Mesothelial cell of epicardium (in vitro differentiated cells): ENCODE measurements at regions not wholly inside any gene's neighbourhood (a gene's known extent, or its start where the extent isn't known, plus 50 kb on each side); places are given as distances from the start of the nearest gene placed in this dataset.

ENCODE experiments used
- DNase-seq, 2 experiments: peaks; one replicate each; pipeline ENCODE4 v3.0.0; 2021; ENCODE audit warnings: low spot score in 2 of 2; ENCODE audit not compliant: unreplicated experiment in 2 of 2
- H3K27ac Mint-ChIP-seq: 2 replicates; pipeline ENCODE4 v1.8.0; 2021; ENCODE audit warnings: mixed read lengths
- H3K27me3 Mint-ChIP-seq: 2 replicates; pipeline ENCODE4 v1.8.0; 2021; ENCODE audit warnings: low read depth, mixed read lengths
- H3K36me3 Mint-ChIP-seq: 2 replicates; pipeline ENCODE4 v1.8.0; 2021; ENCODE audit warnings: mixed read lengths
- H3K4me1 Mint-ChIP-seq: 2 replicates; pipeline ENCODE4 v1.8.0; 2021; ENCODE audit warnings: mixed read lengths
- H3K4me3 Mint-ChIP-seq: 2 replicates; pipeline ENCODE4 v1.8.0; 2021; ENCODE audit warnings: mild to moderate bottlenecking, moderate library complexity, mixed read lengths
- H3K9me3 Mint-ChIP-seq: 2 replicates; pipeline ENCODE4 v1.8.0; 2021; ENCODE audit warnings: mixed read lengths
- TF ChIP-seq, protein P1 (sequence below): fragments of 200-600 bp; sonication (generic); IDR thresholded peaks from one replicate; pipeline ENCODE4 v1.5.0; 2021; ENCODE audit warnings: antibody characterized with exemption; ENCODE audit not compliant: unreplicated experiment

DNA sequence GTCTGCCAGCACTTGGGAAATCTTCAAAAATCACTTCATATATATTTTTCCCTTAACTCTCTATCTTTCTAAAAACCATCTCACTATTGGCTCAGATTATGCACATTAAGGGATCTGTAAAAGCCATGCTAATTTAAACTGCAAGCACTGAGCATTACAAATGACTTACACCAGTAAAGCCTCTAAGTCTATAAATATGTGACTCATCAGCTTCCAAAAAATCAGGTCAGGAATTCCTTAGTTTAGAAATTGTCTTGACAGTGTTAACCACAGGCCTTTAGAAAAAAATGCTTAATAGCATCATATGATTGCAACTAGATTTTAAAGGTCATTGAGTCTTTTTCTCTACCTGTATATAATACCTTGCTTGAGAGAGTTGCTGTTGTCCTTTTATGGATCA, 1113.6 kb upstream of the PIK3C3 start:
- no peak overlapping the region for H3K27ac Mint-ChIP-seq
- H3K36me3 Mint-ChIP-seq = no peaks in the 10 kb centered on the region
- no peaks in the 10 kb centered on the region for H3K27me3 Mint-ChIP-seq
- H3K9me3 Mint-ChIP-seq = peaks cover 18% of the 10 kb centered on the region
- TF ChIP-seq, protein P1, sequence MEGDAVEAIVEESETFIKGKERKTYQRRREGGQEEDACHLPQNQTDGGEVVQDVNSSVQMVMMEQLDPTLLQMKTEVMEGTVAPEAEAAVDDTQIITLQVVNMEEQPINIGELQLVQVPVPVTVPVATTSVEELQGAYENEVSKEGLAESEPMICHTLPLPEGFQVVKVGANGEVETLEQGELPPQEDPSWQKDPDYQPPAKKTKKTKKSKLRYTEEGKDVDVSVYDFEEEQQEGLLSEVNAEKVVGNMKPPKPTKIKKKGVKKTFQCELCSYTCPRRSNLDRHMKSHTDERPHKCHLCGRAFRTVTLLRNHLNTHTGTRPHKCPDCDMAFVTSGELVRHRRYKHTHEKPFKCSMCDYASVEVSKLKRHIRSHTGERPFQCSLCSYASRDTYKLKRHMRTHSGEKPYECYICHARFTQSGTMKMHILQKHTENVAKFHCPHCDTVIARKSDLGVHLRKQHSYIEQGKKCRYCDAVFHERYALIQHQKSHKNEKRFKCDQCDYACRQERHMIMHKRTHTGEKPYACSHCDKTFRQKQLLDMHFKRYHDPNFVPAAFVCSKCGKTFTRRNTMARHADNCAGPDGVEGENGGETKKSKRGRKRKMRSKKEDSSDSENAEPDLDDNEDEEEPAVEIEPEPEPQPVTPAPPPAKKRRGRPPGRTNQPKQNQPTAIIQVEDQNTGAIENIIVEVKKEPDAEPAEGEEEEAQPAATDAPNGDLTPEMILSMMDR = no peak
- H3K4me1 Mint-ChIP-seq = no peaks in the 10 kb centered on the region
- no peak for DNase-seq
- no peak overlapping the region for H3K4me3 Mint-ChIP-seq

DNA sequence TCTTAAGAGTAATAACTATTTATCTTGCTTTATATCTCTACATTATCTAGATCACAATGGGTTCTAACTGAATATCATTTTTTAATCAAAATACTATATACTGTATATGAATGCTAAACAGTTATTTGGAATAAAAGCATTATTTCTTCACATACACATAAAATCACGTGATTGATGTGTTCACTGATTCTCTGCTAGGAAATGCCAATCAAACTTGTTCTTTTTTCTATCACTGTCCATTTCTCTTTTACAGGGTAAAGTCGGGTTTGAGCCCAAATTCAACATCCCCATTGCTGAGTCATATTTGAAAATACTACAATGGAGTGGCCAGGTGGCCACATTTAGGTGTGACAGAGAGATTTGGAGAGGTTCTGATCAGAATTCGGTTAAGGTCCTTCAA, 1114.0 kb upstream of the PIK3C3 start:
- Mint-ChIP-seq H3K4me1 (no peaks in the 10 kb centered on the region), H3K36me3 (no peaks in the 10 kb centered on the region), H3K27me3 (no peaks in the 10 kb centered on the region), H3K9me3 (peaks cover 18% of the 10 kb centered on the region), H3K27ac (no peak overlapping the region), H3K4me3 (no peak overlapping the region)
- TF ChIP-seq, protein P1 = no peak
- no peak for DNase-seq

DNA sequence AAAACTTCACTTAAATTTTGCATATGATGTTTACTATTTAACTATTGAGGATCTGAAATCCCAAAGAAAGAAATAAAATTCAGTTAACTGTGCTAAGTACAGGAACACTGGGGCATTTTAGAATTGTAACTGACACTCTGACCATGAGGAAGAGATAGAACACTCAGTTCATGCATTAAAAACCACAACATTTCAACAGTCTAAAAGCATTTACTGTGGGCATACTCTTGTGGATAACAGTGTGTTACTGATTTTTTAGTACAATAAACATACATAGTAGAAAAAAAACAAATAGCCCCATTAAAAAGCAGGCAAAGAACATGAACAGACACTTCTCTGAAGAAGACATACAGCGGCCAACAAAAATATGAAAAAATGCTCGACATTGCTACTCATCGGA, 1122.7 kb upstream of the PIK3C3 start:
- Mint-ChIP-seq H3K4me3 (no peak overlapping the region), H3K36me3 (no peaks in the 10 kb centered on the region), H3K27me3 (no peaks in the 10 kb centered on the region), H3K4me1 (no peaks in the 10 kb centered on the region), H3K27ac (no peak overlapping the region), H3K9me3 (no peaks in the 10 kb centered on the region)
- TF ChIP-seq, protein P1 = no peak
- DNase-seq = no peak

DNA sequence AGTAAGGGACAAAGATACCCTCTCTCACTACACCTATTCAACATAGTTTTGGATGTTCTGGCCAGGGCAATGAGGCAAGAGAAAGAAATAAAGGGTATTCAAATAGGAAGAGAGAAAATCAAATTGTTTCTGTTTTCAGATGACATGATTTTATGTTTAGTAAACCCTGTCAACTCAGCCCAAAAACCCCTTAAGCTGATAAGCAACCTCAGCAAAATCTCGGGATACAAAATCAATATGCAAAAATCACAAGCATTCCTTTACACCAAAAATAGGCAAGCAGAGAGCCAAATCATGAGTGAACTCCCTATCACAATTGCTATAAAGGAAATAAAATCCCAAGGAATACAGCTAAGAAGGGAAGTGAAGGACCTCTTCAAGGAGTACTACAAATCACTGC, 1130.7 kb upstream of the PIK3C3 start:
- TF ChIP-seq, protein P1 = no peak
- H3K9me3 Mint-ChIP-seq = peaks cover 8% of the 10 kb centered on the region
- DNase-seq = no peak
- no peak overlapping the region for H3K27ac Mint-ChIP-seq
- H3K36me3 Mint-ChIP-seq = no peaks in the 10 kb centered on the region
- H3K27me3 Mint-ChIP-seq = no peaks in the 10 kb centered on the region
- no peaks in the 10 kb centered on the region for H3K4me1 Mint-ChIP-seq
- no peak overlapping the region for H3K4me3 Mint-ChIP-seq

DNA sequence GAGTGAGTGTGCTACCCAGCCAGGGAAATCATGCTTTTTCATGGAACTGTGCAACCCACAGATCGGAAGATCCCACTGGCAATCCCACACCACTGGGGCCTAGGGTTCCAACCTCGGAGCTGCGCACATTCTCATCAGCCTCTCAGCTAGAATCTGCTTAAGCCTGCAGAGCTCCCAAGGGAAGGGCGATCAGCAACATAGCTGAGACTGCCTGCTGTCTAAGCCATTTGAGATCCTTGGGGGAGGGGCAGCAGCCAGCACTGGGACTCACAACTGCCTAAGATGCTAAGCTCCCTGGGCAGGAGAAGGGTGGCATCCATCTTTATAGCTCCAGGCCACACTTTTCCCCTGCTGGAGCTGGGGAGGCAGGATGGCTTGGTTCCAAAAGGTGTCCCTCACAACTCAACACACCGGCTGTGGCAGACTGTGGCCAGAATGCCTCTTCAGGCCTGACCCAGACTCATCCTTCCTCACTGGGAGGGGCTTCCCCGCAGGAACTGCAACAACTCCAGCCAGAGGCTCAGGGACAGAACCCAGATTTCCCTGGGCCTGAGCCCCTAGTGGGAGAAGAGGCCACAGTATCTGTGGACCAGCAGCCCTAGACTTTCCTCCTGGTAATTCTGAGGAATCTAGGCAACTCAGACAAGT, 1133.3 kb upstream of the PIK3C3 start:
- H3K4me3 Mint-ChIP-seq = no peak overlapping the region
- no peaks in the 10 kb centered on the region for H3K4me1 Mint-ChIP-seq
- H3K27ac Mint-ChIP-seq = no peak overlapping the region
- DNase-seq = no peak
- no peaks in the 10 kb centered on the region for H3K36me3 Mint-ChIP-seq
- no peaks in the 10 kb centered on the region for H3K27me3 Mint-ChIP-seq
- peaks cover 8% of the 10 kb centered on the region for H3K9me3 Mint-ChIP-seq
- TF ChIP-seq, protein P1 = no peak
